ENCODE measurements at regions not wholly inside any gene's neighbourhood (a gene's known extent, or its start where the extent isn't known, plus 50 kb on each side); places are given as distances from the start of the nearest gene placed in this dataset.

- DNase-seq = peak; percentile 49
Observed at GRCh38 chr10:61842755-61843497, 58.6 kb upstream of the ARID5B start.

GRCh38 chr10:61844116-61844822, 57.2 kb upstream of the ARID5B start:
- no peak for DNase-seq

GRCh38 chr10:61845196-61845949, 56.1 kb upstream of the ARID5B start:
- peak; percentile 31 for DNase-seq

GRCh38 chr10:61845950-61846268, 55.6 kb upstream of the ARID5B start:
- DNase-seq = no peak

- DNase-seq = no peak
Observed at GRCh38 chr10:61846370-61847031, 55.0 kb upstream of the ARID5B start.

- DNase-seq = no peak
Observed at GRCh38 chr10:61847087-61847486, 54.4 kb upstream of the ARID5B start.

GRCh38 chr10:61847640-61848039, 53.9 kb upstream of the ARID5B start:
- DNase-seq = no peak

GRCh38 chr10:61850376-61850775, 51.1 kb upstream of the ARID5B start:
- DNase-seq = no peak

Data from OCI-M1 (cell line).